GM12891 (cell line): ENCODE measurements at regions not wholly inside any gene's neighbourhood (a gene's known extent, or its start where the extent isn't known, plus 50 kb on each side); places are given as distances from the start of the nearest gene placed in this dataset.

Source experiments
- PAX5 ChIP-seq: IDR thresholded peaks from 2 replicates; pipeline ENCODE4 v1.6.1; 2011; ENCODE audit warnings: low read length, moderate library complexity, mild to moderate bottlenecking; ENCODE audit not compliant: insufficient read depth, severe bottlenecking
- POLR2A ChIP-seq: IDR thresholded peaks from 2 replicates; pipeline ENCODE4 v1.6.1; 2011; ENCODE audit warnings: low read depth, low read length, control low read depth
- POLR2AphosphoS5 ChIP-seq: IDR thresholded peaks from 2 replicates; pipeline ENCODE4 v1.6.1; 2011; ENCODE audit warnings: low read depth, low read length, control low read depth
- POU2F2 ChIP-seq: IDR thresholded peaks from 2 replicates; pipeline ENCODE4 v1.6.1; 2011; ENCODE audit warnings: low read depth, mild to moderate bottlenecking, control low read depth, low read length, moderate library complexity
- TAF1 ChIP-seq: IDR thresholded peaks from 2 replicates; pipeline ENCODE4 v1.6.1; 2011; ENCODE audit warnings: low read depth, low read length, control low read depth

DNA sequence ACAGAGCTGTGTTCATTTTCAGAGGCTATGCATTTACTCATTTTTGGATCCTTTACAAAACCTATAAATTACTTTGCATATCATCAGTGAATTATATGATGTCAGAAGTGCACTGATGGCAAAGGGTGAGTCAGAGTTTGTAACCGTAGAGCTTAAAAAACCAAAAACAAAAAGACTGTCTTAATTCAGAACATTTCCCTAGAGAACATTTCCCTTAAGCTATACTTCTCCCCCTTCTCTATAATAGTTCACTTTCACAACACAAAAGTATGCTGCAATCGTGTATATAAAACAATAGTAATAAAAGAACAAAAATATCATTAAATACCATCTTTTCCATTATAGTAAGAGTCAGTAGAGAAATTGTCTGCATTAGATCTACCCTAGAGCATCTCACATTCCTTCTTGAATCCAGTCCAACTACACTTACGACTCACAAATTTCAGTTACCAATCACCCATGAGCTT, 934.9 kb downstream of the LRFN5 start:
- TF ChIP-seq POLR2A (no peak), POLR2AphosphoS5 (no peak), TAF1 (no peak), POU2F2 (no peak), PAX5 (no peak)
